ENCODE measurements at regions not wholly inside any gene's neighbourhood (a gene's known extent, or its start where the extent isn't known, plus 50 kb on each side); places are given as distances from the start of the nearest gene placed in this dataset.

DNA sequence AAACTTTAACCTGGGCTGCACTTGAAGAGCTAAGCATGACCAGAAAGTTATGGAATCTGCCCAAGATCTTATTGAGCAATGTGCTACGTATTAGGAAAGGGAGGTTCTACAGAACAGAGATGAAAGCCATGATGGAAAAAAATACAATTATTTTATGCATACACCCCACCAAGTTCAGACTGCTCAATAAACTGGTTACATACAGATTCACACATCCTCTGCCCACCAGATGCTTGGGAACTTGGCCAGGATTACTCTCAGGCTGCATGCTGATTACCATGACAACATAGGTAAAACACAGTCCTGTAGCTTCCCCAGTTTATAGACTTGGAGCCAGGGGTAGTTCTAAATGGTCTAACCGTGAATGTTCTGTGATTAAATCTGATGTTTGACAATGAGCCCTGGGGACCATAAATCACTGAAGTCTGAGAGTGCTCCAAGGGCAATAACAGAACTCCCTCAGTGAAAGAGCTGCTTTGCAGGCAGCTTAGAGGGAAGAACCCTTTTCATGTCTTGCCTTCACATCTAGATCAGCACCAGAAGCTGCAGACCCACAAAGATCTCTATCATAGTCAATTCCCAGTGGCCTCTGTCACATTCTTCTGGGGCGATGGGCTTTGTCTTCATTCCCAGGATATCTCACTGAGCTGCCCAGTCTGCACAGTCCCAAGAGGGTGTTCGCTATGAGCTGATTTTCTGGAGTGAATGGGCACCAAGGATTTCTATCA, 232.2 kb downstream of the EMP1 start:
- no peak for ATAC-seq
- no TSS peak for BruUV-seq (replicated peaks)

More for the DNA sequence above, 232.2 kb downstream of the EMP1 start:
- Histone ChIP-seq H3K27me3 (ENCODE audit: insufficient read depth, low read length) (no peaks in the 10 kb centered on the region), H3K9me2 (ENCODE audit: insufficient read depth) (no peaks in the 10 kb centered on the region), H2AFZ (ENCODE audit: low read depth, low read length, poor library complexity, severe bottlenecking) (no peak overlapping the region), H3K79me2 (ENCODE audit: insufficient read depth, low read length) (no peaks in the 10 kb centered on the region), H3K9me3 (ENCODE audit: control insufficient read depth in 1 of 2, insufficient read depth in 1 of 2, low read depth in 1 of 2, low read length in 2 of 2) (no peaks in the 10 kb centered on the region), H3K36me3 (ENCODE audit: control insufficient read depth in 1 of 2, insufficient read depth in 2 of 2, low read length in 2 of 2) (no peaks in the 10 kb centered on the region), H3K4me3 (replicated peaks in 1 of 2; ENCODE audit: low read depth in 1 of 2, low read length in 2 of 2) (no peak overlapping the region), H3K4me1 (ENCODE audit: control insufficient read depth in 1 of 2, insufficient read depth in 2 of 2, low read length in 2 of 2) (peaks cover 0 to 9% of the 10 kb centered on the region in 2 experiments; a peak in 1 of 4 replicates), H4K20me1 (ENCODE audit: insufficient read depth) (no peaks in the 10 kb centered on the region), H3K4me2 (ENCODE audit: low read length) (no peak overlapping the region), H3K27ac (ENCODE audit: low read depth, low read length) (no peak overlapping the region), H3K9ac (ENCODE audit: low read length) (no peak overlapping the region)
- no peak for TF ChIP-seq JUND (IDR thresholded peaks at IDR 0.05)
- TF ChIP-seq ELF1 (IDR thresholded peaks at IDR 0.05; ENCODE audit: borderline replicate concordance, low read depth), result no peak
- no peak for TF ChIP-seq POLR2AphosphoS5 (IDR thresholded peaks at IDR 0.05; ENCODE audit: low read depth, low read length)
- no peak for TF ChIP-seq SP1 (IDR thresholded peaks at IDR 0.05; ENCODE audit: low read depth)
- TF ChIP-seq, protein P1, sequence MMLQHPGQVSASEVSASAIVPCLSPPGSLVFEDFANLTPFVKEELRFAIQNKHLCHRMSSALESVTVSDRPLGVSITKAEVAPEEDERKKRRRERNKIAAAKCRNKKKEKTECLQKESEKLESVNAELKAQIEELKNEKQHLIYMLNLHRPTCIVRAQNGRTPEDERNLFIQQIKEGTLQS (IDR thresholded peaks at IDR 0.05), result no peak
- TF ChIP-seq EZH2 (IDR thresholded peaks at IDR 0.05), result no peak
- no peak for TF ChIP-seq YY1 (IDR thresholded peaks at IDR 0.05; ENCODE audit: extremely low read depth, insufficient replicate concordance, low read depth, low read length)
- no peak for TF ChIP-seq EZH2phosphoT487 (IDR thresholded peaks at IDR 0.05; ENCODE audit: borderline replicate concordance)
- no peak for TF ChIP-seq FOSL1 (IDR thresholded peaks at IDR 0.05; ENCODE audit: low read depth)
- no peak for TF ChIP-seq SIN3A (IDR thresholded peaks at IDR 0.05; ENCODE audit: low read depth)
- no peak for TF ChIP-seq SRF (IDR thresholded peaks at IDR 0.05; ENCODE audit: low read depth)
- TF ChIP-seq, protein P2, sequence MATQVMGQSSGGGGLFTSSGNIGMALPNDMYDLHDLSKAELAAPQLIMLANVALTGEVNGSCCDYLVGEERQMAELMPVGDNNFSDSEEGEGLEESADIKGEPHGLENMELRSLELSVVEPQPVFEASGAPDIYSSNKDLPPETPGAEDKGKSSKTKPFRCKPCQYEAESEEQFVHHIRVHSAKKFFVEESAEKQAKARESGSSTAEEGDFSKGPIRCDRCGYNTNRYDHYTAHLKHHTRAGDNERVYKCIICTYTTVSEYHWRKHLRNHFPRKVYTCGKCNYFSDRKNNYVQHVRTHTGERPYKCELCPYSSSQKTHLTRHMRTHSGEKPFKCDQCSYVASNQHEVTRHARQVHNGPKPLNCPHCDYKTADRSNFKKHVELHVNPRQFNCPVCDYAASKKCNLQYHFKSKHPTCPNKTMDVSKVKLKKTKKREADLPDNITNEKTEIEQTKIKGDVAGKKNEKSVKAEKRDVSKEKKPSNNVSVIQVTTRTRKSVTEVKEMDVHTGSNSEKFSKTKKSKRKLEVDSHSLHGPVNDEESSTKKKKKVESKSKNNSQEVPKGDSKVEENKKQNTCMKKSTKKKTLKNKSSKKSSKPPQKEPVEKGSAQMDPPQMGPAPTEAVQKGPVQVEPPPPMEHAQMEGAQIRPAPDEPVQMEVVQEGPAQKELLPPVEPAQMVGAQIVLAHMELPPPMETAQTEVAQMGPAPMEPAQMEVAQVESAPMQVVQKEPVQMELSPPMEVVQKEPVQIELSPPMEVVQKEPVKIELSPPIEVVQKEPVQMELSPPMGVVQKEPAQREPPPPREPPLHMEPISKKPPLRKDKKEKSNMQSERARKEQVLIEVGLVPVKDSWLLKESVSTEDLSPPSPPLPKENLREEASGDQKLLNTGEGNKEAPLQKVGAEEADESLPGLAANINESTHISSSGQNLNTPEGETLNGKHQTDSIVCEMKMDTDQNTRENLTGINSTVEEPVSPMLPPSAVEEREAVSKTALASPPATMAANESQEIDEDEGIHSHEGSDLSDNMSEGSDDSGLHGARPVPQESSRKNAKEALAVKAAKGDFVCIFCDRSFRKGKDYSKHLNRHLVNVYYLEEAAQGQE (IDR thresholded peaks at IDR 0.05; ENCODE audit: low read depth), result no peak
- no peak for TF ChIP-seq EGR1 (IDR thresholded peaks at IDR 0.05; ENCODE audit: low read depth)
- TF ChIP-seq POLR2A (IDR thresholded peaks at IDR 0.05; ENCODE audit: borderline replicate concordance, extremely low read depth, insufficient read depth, insufficient read length), result no peak
- no peak for TF ChIP-seq CEBPB (IDR thresholded peaks at IDR 0.05; ENCODE audit: low read depth)
- no peak for TF ChIP-seq RAD21 (IDR thresholded peaks at IDR 0.05; ENCODE audit: low read depth)
- TF ChIP-seq, protein P3, sequence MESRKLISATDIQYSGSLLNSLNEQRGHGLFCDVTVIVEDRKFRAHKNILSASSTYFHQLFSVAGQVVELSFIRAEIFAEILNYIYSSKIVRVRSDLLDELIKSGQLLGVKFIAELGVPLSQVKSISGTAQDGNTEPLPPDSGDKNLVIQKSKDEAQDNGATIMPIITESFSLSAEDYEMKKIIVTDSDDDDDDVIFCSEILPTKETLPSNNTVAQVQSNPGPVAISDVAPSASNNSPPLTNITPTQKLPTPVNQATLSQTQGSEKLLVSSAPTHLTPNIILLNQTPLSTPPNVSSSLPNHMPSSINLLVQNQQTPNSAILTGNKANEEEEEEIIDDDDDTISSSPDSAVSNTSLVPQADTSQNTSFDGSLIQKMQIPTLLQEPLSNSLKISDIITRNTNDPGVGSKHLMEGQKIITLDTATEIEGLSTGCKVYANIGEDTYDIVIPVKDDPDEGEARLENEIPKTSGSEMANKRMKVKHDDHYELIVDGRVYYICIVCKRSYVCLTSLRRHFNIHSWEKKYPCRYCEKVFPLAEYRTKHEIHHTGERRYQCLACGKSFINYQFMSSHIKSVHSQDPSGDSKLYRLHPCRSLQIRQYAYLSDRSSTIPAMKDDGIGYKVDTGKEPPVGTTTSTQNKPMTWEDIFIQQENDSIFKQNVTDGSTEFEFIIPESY (IDR thresholded peaks at IDR 0.05; ENCODE audit: extremely low read depth, insufficient replicate concordance, low read length), result no peak
- TF ChIP-seq CBX3 (IDR thresholded peaks at IDR 0.05; ENCODE audit: low read depth), result no peak
- TF ChIP-seq ZFX (IDR thresholded peaks at IDR 0.05), result no peak
- no peak for TF ChIP-seq ZNF274 (IDR thresholded peaks at IDR 0.05; ENCODE audit: low read depth, low read length)
- intact Hi-C loops (cut with micrococcal nuclease), result no loop called here
- RAD21 ChIA-PET (ENCODE audit: low non-redundant PET in 1 of 2, low total read pairs in 2 of 2, uncharacterized antibody in 2 of 2, unreplicated experiment in 2 of 2), result no interaction called here
- CTCF ChIA-PET, result no interaction called here
- DNase-seq (ENCODE audit: low read depth, low spot score), result no peak
- POLR2A ChIA-PET, result no interaction called here

Data from HCT116 (cell line).